Heart left ventricle (tissue), 13 donors: ENCODE measurements at regions not wholly inside any gene's neighbourhood (a gene's known extent, or its start where the extent isn't known, plus 50 kb on each side); places are given as distances from the start of the nearest gene placed in this dataset.

ENCODE experiments used
- POLR2A ChIP-seq, 2 donors: fragments of 450-650 bp; IDR thresholded peaks; one replicate each; pipeline ENCODE4 v1.6.1; 2017; ENCODE audit warnings: antibody characterized with exemption in 2 of 2, mild to moderate bottlenecking in 2 of 2, moderate library complexity in 2 of 2
- TF ChIP-seq, protein P1 (sequence below), 12 donors: fragments of 200-600 bp; sonication (generic) in 4 of 12; IDR thresholded peaks; one replicate each; pipeline versions ENCODE4 v1.5.0 to v1.8.0; 2018 to 2022; ENCODE audit warnings: antibody characterized with exemption in 12 of 12, mild to moderate bottlenecking in 5 of 12
- donor health status: ischemic (EF 13 %, LVEDD 7.1; RV severe dilation, severe dysfunction).
- donor health status: DM: no; HTN: yes; CAD: no.
- donor health status: DM: no; HTN: no; CAD: no.
- donor health status: ischemic (EF 25% LVEDD 6.9; RV normal size, moderate dysfunction).
- donor health status: ischemic (EF 25% LVEDD 5.7; RV mildly dilated, moderate dysfunction).
- donor health status: ischemic (EF 35%, LVEDD 5.7; RV mildly dilated, moderate dysfunction).
- donor health status: nonischemic (EF 11% LVEDD 7.7; RV severe dilation, severe dysfunction).
- donor health status: DM: yes; HTN: yes; CAD: no.
- donor health status: PGD.
- donor health status: ischemic (EF 29% LVEDD 5.4; RV normal size, mild dysfunction).
- donor health status: nonischemic (EF 23%, LVEDD 6.1; RV moderate dilation, normal function).

- TF ChIP-seq, protein P1, sequence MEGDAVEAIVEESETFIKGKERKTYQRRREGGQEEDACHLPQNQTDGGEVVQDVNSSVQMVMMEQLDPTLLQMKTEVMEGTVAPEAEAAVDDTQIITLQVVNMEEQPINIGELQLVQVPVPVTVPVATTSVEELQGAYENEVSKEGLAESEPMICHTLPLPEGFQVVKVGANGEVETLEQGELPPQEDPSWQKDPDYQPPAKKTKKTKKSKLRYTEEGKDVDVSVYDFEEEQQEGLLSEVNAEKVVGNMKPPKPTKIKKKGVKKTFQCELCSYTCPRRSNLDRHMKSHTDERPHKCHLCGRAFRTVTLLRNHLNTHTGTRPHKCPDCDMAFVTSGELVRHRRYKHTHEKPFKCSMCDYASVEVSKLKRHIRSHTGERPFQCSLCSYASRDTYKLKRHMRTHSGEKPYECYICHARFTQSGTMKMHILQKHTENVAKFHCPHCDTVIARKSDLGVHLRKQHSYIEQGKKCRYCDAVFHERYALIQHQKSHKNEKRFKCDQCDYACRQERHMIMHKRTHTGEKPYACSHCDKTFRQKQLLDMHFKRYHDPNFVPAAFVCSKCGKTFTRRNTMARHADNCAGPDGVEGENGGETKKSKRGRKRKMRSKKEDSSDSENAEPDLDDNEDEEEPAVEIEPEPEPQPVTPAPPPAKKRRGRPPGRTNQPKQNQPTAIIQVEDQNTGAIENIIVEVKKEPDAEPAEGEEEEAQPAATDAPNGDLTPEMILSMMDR (IDR thresholded peaks at IDR 0.05): no peak
- no peak for TF ChIP-seq POLR2A (IDR thresholded peaks at IDR 0.05)
These were observed 86.0 kb upstream of the TBX5 start for GRCh38 chr12:114491916-114492315.
